Left kidney (tissue), 1 donor: ENCODE measurements at regions not wholly inside any gene's neighbourhood (a gene's known extent, or its start where the extent isn't known, plus 50 kb on each side); places are given as distances from the start of the nearest gene placed in this dataset.
"Not testable (repeated sequence)": the region's sequence is repeated elsewhere in the genome, so short reads cannot be mapped to it uniquely, and the experiment has no call there.

Experiments
- DNase-seq: peaks from one replicate; pipeline ENCODE4 v3.0.0-alpha.2; 2013

GRCh38 chr4:20122198-20122988 lies 129.3 kb upstream of the SLIT2 start:
- no peak for DNase-seq

- DNase-seq, result no peak
Observed at GRCh38 chr4:20119141-20119540, 132.6 kb upstream of the SLIT2 start.

- no peak for DNase-seq
Observed at GRCh38 chr4:20109391-20109790, 142.3 kb upstream of the SLIT2 start.

GRCh38 chr4:20106921-20107320 lies 144.8 kb upstream of the SLIT2 start:
- no peak for DNase-seq

GRCh38 chr4:20101831-20102230 lies 149.9 kb upstream of the SLIT2 start:
- no peak for DNase-seq

- DNase-seq, result no peak
Observed at GRCh38 chr4:20096911-20097310, 154.8 kb upstream of the SLIT2 start.

GRCh38 chr4:20095805-20096541 lies 155.7 kb upstream of the SLIT2 start:
- DNase-seq, result no peak

GRCh38 chr4:20091781-20092180 lies 159.9 kb upstream of the SLIT2 start:
- no peak for DNase-seq

- no peak for DNase-seq
Observed at GRCh38 chr4:20087522-20087911, 164.2 kb upstream of the SLIT2 start.

- no peak for DNase-seq
Observed at GRCh38 chr4:20086799-20087521, 164.7 kb upstream of the SLIT2 start.

- no peak for DNase-seq
Observed at GRCh38 chr4:20086067-20086798, 165.5 kb upstream of the SLIT2 start.

- no peak for DNase-seq
Observed at GRCh38 chr4:20085653-20086052, 166.1 kb upstream of the SLIT2 start.

- DNase-seq, result no peak
Observed at GRCh38 chr4:20085156-20085555, 166.5 kb upstream of the SLIT2 start.

- no peak for DNase-seq
Observed at GRCh38 chr4:20084488-20084887, 167.2 kb upstream of the SLIT2 start.

- no peak for DNase-seq
Observed at GRCh38 chr4:20078644-20079043, 173.1 kb upstream of the SLIT2 start.

- no peak for DNase-seq
Observed at GRCh38 chr4:20075248-20075871, 176.3 kb upstream of the SLIT2 start.

GRCh38 chr4:20074450-20074849 lies 177.3 kb upstream of the SLIT2 start:
- no peak for DNase-seq

GRCh38 chr4:20065952-20066351 lies 185.8 kb upstream of the SLIT2 start:
- no peak for DNase-seq

- DNase-seq, result not testable (repeated sequence)
Observed at GRCh38 chr4:20062857-20063256, 188.8 kb upstream of the SLIT2 start.

- no peak for DNase-seq
Observed at GRCh38 chr4:20062054-20062453, 189.7 kb upstream of the SLIT2 start.

GRCh38 chr4:20050768-20051167 lies 200.9 kb upstream of the SLIT2 start:
- no peak for DNase-seq

GRCh38 chr4:20049889-20050288 lies 201.8 kb upstream of the SLIT2 start:
- no peak for DNase-seq
